Islet precursor cell (in vitro differentiated cells): ENCODE measurements at regions not wholly inside any gene's neighbourhood (a gene's known extent, or its start where the extent isn't known, plus 50 kb on each side); places are given as distances from the start of the nearest gene placed in this dataset.

ENCODE experiments used
- DNase-seq: peaks from one replicate; pipeline ENCODE4 v3.0.0-alpha.2; 2018

GRCh38 chr10:52443419-52444388 is 129.6 kb downstream of the DKK1 start:
- DNase-seq: no peak

GRCh38 chr10:52446391-52446790 is 132.3 kb downstream of the DKK1 start:
- no peak for DNase-seq

GRCh38 chr10:52447931-52448353 is 133.9 kb downstream of the DKK1 start:
- DNase-seq: no peak

- no peak for DNase-seq
Measured at GRCh38 chr10:52450762-52451291, 136.7 kb downstream of the DKK1 start.

- no peak for DNase-seq
Measured at GRCh38 chr10:52451817-52452216, 137.7 kb downstream of the DKK1 start.

GRCh38 chr10:52452600-52453493 is 138.8 kb downstream of the DKK1 start:
- DNase-seq: no peak

GRCh38 chr10:52453501-52453900 is 139.4 kb downstream of the DKK1 start:
- no peak for DNase-seq

- DNase-seq: no peak
Measured at GRCh38 chr10:52454491-52454890, 140.4 kb downstream of the DKK1 start.

GRCh38 chr10:52455098-52455497 is 141.0 kb downstream of the DKK1 start:
- DNase-seq: peak; percentile 60

GRCh38 chr10:52459097-52459496 is 145.0 kb downstream of the DKK1 start:
- no peak for DNase-seq

- DNase-seq: no peak
Measured at GRCh38 chr10:52463826-52464225, 149.7 kb downstream of the DKK1 start.

GRCh38 chr10:52464368-52465124 is 150.5 kb downstream of the DKK1 start:
- no peak for DNase-seq

GRCh38 chr10:52465202-52465601 is 151.1 kb downstream of the DKK1 start:
- no peak for DNase-seq

GRCh38 chr10:52466464-52466863 is 152.4 kb downstream of the DKK1 start:
- peak; percentile 60 for DNase-seq

GRCh38 chr10:52469970-52470705 is 156.1 kb downstream of the DKK1 start:
- no peak for DNase-seq

- no peak for DNase-seq
Measured at GRCh38 chr10:52472406-52473146, 158.5 kb downstream of the DKK1 start.

GRCh38 chr10:52474265-52474664 is 160.2 kb downstream of the DKK1 start:
- no peak for DNase-seq

- no peak for DNase-seq
Measured at GRCh38 chr10:52477305-52477704, 163.2 kb downstream of the DKK1 start.

- DNase-seq: no peak
Measured at GRCh38 chr10:52479567-52479966, 165.5 kb downstream of the DKK1 start.

- no peak for DNase-seq
Measured at GRCh38 chr10:52481986-52482555, 168.0 kb downstream of the DKK1 start.

- DNase-seq: no peak
Measured at GRCh38 chr10:52483587-52483986, 169.5 kb downstream of the DKK1 start.
